ENCODE measurements at regions not wholly inside any gene's neighbourhood (a gene's known extent, or its start where the extent isn't known, plus 50 kb on each side); places are given as distances from the start of the nearest gene placed in this dataset.

DNA sequence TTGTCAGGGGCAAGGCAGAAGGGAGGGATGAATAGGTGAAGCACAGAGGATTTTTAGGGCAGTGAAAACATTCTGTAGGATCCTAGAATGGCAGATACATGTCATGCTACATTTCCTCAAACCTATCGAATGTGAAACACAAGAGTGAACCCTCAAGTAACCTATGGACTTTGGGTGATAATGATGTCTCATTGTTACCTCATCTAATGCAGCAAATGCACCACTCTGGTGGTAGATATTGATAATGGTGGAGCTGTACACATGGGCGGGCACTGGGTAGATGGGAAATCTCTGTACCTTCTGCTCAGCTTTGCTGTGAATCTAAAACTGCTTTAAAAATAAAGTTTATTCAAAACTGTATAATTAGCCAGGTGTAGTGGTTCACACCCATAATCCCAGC is 95.2 kb upstream of the NCK2 start:
- no peak for DNase-seq

DNA sequence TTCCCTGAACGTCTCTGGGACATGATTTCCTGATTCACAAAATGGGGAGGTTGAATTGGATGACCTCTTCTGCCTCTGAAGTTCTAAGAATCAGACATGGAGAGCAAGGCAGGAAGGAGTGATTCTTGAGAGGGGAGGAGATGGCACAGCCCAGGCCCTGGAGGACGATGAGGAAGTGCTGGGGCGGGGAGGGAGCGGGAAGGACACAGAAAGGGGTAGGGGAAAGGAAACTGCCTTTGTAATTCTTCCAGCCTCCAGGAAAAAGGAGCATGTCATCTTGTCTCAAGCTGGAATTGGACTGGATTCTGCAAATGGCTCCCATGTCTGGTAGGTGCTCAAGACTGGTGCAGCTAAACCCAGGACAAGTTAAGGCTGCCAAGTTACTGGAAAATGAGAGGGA is 97.0 kb upstream of the NCK2 start:
- DNase-seq = no peak

DNA sequence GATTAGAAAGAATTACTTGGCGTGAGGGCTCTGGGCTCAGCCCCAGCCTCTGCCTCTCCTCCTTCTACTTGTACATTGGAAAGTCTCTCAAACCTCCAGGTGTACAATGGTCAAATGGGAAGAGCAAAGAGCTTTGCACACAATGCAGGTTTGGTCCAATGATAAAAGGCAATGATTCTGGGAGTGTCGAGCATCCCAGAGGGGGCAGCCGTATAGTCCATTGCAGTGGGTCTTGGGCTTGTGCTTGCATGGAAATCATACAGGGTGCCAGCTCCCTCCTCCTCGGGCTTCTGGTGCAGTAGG is 98.0 kb upstream of the NCK2 start:
- DNase-seq = no peak

DNA sequence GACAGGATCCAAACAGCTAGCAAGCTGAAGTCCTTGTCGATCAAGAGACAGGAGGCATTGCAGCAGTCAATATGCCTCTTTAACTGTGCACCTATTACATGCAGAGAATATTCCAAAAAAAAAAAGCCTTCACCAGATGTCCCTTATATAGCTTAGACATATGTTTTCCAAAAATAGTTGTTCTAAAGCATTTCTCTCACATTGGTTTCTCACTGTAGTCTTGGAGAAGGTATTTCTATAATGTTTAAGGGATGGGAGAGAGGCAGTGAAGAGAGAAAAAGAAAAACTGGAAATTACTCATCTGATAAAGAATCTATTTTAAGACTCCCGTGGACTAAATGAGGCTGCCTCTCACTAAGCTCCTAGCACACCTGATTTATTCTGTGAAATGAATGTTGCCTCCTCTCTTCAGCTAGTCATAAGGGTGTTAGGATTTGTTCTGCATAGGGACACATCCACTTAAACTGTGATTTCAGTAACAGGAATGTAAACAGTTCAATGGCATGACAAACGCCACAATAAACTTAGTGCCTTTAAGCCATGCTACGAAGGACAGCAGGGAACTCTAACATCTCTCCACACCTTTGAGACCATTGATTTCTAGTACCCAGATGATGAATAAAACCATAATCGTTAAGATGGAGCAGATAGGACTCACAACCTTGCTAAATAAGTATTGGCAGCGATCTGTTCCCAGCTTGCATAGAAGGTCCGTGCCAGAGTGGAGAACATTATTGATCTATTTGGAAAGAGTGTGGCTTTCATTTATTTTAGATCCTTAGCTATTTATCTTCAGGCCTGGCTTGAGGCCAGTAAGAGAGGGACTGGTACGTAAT is 98.6 kb upstream of the NCK2 start:
- DNase-seq = no peak

DNA sequence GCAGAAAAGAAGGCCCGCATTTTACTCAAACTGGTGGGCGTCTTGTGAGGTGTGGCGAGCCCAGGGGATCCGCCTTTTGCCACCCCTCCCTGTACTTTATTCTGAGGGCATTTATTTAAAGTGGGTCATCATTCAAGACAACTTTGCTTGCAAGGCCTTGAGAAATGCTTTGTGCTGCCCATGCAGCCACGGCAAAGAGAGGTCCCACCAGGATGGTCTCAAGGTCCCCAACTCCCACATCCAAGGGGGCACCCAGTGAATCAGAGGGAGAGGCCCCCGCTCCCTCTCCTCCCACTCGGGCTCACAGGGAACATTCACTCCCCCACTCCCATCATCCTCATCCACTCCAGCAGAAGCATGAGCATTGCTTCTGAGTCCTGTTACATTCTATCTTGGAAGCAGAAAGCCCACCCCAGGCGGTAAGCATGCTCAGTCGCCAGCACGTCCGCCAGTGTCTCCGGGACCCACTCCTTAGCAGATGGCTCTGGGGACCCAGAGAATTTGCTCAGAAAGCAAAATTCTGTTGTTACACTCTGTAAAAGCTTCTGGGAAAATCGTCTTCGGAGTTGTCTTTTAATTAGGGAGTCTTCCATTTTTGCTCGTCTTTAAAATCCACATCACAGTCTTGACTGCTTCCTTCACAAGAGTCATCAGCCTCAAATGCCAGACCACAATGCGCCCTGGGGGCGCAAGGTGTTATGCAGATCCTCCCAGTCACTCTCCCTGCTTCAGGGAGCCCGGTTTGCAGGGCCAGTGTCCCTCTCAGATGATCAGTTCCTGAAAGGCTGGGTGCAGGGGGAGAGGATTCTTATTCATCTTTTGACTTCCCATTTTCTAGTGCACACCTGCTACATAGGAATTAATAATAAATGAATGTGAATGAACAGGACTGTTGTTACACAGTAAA is 99.4 kb upstream of the NCK2 start:
- DNase-seq = no peak

DNA sequence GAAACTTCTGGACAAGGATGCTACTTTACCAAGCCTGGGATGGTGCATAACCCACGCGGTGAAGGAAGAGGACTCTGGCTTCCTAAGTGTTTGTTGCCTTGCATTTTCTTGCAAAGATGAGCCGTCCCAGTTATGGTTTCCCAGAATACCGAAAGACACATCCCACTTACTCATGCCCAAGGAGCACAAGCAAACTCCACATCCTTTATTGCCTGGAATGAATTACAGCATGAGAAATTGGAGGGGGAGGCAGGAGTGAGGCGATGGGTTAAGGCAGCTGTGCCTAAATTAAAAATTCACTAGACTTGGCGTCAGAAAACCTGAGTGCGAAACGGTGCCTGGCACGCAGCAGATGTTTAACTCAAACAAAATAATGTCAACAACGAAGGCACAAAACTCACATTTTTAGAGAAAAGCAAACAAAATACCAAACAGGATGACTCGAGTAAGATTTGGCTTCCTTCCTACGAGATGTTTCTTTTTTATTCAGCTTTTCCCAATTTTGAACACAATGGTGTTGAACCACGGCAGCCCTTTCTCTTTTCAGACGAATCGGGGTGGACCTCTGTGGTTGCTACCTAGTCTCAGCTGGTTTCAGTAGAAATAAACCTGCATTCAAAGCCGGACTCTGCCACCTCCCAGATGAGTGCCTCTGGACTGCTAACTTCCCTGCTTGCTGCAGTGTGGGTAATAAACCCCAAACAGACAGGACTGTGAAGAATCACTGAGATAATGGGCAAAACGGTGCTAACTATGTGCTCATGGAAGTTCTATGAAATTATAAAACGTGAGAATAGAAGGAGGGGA is 100.3 kb upstream of the NCK2 start:
- no peak for DNase-seq

DNA sequence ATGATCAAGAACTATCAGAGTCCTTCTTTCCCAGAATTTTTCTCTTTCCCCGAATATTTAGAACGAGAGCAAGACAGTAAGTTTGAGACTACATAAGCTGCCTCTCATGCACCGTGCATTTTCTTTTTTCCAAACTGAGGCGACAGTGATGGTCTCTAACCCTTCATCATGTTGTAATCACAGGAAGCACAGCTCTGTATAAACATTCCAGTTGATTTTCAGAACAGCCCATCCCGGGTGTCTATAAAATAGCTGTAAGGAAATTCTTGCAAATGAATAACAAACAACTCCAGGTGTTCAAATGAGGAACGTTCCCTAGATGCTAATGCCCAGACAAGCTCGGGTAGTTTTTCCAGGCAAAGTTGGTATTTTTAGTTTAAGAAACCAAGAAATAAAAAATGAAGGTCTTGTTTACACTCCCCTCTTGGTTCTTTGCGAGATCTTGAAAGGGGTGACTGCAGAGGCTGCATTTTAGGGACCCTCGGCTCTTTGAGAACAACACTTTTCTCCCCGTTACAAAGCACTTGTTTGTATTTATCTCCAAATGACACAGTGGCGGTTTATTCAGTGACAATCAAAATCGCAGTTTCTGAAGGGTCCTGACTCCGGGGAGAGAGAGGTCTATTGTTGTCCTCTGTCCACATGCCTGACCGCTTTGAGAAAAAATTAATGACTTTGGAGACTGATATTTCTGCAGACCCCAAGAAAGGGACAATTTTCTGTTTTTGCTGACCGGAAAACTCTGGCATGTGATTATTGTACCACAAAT is 101.1 kb upstream of the NCK2 start:
- no peak for DNase-seq

DNA sequence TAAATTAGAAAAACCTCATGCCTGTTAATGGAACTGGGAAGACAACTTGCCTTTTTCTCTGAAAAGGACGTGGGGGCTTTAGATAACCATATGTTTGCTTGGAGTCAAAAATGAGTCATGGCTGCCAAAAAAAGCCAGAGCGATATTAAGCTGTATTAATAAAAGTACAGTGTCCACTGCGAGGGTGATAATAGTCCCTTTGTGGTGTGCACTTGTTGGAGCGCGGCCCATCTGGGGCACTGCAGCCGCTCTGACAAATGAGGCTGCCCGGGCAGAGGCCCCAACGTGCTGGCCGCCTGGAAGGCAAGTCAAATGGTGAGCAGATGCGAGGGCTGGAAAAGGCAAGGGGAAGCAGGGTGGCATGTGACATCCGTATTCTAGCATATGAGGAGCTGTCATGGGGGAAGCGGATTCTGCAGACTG is 103.3 kb upstream of the NCK2 start:
- DNase-seq = peak; percentile 86

DNA sequence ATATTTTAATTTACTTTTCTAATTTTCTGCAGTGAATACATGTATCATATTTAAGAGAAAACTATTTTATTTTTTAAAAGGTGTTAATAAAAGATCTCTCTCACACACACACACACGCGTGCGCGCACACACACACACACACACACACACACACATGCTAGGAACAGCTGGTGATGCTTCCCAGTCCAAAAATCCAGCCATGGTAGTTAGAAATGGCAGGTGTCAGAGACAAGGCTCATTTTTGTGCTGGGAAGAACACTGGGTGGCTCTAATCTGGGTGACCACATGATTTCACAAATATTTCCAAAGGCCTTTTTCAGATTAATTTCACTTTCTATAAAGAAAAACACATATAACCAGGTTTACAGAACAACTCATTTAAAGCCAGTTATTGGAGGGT is 104.5 kb upstream of the NCK2 start:
- peak; percentile 58 for DNase-seq

DNA sequence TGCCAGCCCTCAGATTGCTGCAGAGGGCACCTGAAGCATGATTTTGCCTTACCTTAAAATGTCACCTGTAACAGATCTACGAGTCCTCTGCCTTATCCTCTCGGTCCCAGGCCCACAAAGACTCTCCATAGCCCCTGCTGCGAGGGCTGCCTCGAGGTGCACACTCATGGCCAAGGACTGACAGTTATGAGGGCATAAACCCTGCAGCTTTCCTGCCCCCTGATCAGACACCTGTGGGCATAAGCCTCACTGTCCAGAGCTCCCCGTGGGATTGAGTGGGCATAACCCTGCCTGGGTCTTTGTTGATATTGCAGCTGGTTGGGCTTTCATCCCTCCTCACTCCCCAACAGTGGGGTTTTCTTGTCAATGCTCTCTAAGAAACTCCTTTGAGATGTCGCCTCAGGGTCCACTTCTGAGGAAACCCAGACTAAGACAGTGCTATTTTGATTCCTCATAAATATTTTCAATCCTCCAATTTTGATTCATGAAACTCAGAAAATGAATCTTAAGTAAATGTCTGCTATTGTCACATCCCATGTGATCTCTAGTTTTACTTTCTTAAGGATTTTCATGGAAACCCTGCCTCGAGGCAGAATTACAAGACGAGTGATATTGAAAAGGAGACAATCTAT is 108.5 kb upstream of the NCK2 start:
- DNase-seq = no peak

DNA sequence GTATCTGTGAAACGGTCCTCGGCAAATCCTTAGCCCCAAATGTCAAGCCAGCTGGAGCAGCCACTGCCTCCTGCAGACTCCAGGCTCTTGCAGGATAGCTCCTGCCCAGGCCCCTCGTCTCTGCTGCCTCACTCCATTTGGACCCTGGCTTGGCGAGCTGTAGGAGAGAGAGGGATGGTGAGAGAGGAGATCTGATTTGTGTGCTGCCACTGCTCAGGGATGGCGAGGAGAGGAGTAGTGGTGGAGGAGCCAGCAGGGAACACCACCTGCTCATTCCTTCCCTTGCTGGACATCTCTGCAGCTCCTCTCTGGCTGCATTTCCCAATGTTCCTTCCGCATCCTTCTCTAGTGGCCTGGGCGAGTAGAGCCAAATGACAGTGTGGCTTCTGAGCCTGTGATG is 109.1 kb upstream of the NCK2 start:
- DNase-seq = no peak

DNA sequence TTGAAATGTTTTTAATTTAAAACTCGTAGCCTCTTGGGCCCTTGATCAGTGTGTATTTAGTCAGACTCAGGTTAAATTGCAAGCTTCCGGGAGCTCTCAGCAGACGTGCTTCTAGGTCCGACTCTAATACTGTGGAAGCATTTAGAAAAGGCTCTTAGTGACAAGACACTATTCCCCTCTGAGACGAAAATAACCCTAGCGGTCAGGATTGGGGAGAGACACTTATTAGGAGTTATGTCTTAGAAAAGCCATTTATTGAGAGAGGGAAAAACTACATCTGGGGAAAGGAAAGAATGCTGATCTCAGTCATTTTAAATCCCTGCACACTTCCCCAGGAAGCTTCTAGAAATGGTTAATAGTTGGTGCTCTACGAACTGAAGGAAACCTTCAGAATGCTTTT is 110.5 kb upstream of the NCK2 start:
- no peak for DNase-seq

DNA sequence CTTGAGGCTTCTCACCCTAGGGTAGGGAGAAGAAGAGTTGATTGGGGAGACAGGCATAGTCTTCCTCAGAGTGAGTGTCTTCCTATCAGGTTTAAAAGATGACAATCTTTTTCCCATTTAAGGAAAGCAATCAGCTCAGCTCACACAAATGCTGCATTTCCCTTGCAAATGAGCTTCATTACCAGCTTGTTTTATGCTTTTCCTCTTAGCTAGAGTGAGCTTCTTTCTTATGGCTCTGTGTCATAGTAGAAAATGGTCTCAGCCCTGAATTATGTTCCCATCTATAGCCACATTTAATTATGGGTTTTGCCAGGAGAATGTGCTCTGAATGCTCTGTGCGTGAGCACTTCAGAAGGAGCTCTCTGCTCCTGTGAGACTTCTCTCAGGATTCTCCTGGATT is 112.8 kb upstream of the NCK2 start:
- DNase-seq = no peak

DNA sequence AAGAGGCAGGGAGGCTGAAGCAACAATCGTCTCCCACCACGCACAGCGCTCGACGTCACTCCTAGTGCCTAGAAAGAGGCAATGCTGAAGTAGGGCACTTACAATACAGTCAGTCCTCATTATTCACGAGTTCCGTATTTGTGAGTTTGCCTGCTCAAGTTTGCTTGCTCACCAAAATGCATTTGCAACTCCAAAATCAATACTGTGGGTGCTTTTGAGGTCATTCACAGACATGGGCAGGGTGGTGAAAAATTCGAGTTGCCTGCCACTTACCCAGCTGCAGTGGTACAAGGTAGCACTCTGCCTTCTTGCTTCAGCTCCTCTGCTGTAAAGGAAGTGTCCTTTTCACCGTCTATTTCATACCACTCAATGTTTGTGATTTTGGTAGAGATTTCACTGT is 113.7 kb upstream of the NCK2 start:
- DNase-seq = no peak

DNA sequence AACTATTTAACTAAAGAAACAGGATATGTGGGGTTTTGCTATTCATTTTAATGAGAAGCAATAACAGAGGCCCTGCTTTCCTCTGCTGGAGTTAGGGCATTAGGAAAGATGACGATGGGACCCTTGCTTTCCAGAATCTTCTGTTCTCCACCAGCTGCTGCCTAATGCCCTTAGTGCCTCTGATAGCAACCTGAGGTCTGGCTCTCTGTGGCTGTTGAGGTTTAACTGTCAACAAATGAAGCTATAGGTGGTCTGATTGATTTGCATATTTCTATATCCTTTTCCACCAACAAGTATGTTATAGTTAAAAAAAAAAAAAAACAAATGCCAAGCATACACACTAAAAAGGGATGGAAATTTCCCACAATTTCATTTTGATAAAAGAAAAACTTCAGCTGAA is 115.1 kb upstream of the NCK2 start:
- DNase-seq = no peak

DNA sequence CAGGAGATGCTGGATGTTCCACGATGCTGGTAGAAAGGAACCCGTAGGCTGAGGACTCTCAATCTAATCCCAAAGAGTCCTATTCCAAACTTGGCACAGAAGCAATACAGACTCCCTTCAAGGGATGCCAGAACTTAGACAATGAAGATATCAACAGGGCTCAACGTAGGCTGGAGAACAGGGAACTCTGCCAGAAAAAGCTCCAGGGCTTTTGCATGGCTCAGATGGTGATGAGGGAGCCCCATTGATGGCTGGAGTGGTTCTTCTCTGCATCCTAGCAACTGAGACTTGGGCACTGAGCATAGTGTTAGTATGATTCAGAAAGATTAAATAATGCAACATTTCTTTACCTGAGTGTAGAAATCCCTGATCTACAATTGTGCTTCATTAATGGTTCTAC is 117.2 kb upstream of the NCK2 start:
- no peak for DNase-seq

DNA sequence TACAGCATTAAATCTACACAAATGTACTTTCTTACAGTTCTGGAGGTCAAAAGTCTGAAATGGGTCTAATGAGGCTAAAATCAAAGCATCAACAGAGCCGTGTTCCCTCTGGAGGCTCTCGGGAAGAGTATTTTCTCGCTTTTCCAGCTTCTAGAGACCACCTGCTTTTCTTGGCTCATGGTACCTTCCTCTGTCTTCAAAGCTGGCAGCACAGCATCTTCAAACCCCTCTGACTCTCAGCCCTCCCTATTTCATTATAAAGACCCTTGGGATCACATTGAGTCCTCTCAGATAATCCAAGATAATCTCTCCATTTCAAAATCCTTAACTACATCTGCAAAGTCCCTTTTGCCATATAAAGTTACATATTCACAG is 117.8 kb upstream of the NCK2 start:
- DNase-seq = no peak

DNA sequence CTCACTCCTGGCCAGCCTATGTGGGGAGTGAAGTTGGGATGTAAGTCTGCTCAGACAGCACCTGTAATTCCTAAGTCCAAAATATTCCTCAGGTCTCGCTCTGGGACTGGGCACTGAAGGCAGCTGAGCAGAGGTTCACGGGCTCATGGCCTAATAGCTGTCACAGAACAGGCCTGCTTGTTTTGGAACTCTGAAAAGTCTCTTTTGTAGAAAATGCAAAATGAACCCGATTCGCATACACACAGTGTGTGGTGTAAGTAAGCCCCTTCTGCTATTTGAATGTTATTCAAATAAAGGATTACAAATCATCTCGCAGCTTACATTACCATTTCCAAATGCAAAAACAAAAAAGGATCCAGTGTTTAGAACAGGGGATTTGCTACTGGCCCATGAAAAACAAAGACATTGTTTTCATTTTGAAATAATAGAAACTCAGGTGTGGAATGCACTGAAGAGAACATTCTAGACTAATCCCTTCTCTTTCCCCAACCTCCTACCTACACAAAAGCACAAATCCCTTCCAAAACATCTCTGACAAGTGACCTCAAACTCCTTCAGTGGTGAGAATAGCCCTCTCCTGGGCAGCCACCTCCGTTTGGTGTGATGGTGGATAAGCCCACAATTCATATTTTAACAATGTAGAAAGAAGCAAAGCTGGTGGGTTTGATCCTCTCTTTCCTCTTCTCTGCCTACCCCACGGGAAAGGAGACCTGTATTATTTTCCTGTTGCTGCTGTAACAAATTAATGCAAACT is 118.3 kb upstream of the NCK2 start:
- DNase-seq = no peak

DNA sequence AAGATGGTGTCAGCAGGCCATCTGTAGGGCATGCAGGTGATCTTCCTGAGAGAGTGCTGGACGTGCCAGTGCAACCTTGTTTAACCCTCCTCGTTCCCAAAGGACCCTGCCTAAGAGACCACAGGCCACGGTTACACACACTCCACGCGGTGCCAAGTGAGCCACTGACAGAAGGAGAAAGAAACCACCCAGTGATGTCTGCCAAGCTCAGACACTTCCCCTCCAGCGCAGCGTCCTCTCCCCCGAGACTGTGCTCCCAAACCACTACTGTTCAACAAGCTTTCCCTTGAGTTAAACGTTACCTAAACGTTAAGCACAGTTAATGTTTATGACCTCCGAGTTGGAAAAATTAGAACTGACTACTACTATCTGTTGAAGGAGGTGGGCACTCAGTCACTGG is 119.1 kb upstream of the NCK2 start:
- DNase-seq = no peak

DNA sequence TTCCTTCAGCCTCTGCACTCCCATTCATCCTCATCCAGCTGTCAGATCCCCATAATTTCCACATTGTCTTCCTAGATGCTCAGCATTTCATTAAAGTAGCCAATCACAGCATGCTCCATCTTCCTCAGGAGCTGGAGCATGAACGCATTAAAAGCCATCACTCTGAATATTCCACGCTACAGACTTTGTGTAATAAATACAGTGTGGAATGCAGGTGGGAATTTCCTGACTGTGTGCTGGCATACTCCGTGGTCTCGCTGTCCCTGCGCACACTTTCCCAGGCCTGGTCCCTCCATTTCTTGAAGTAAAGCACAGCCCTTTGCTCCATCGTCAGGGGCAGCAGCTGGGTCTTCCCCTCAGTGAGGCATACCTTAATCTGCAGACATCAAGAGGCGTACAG is 123.7 kb upstream of the NCK2 start:
- no peak for DNase-seq

DNA sequence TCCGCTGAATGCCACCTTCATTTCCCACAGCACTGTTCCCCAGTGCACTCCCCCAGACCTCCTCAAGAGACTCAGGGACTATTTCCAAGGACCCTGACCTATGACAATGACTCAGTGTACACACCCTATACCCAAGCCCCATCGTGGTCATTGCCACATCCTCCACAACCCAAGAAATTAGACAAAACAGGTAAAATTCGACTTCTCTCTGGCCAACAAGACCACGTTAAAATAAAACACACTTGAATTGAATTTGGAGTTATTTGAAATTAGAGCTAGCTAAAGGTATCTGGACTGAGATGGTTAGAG is 126.4 kb upstream of the NCK2 start:
- DNase-seq = no peak

All from right hindlimb (tissue), 1 donor.